ENCODE measurements at regions not wholly inside any gene's neighbourhood (a gene's known extent, or its start where the extent isn't known, plus 50 kb on each side); places are given as distances from the start of the nearest gene placed in this dataset.

GRCh38 chr14:76701436-76701835, 59.8 kb upstream of the VASH1 start:
- TF ChIP-seq CTCF (conservative IDR thresholded peaks at IDR 0.05; ENCODE audit: low read depth, low read length): no peak
- TF ChIP-seq EZH2 (IDR thresholded peaks at IDR 0.05; ENCODE audit: borderline replicate concordance, low read depth, low read length, poor library complexity, severe bottlenecking): no peak
